RCC 7860 (cell line): ENCODE measurements at regions not wholly inside any gene's neighbourhood (a gene's known extent, or its start where the extent isn't known, plus 50 kb on each side); places are given as distances from the start of the nearest gene placed in this dataset.

Experiments
- DNase-seq: peaks from one replicate; pipeline ENCODE4 v3.0.0-alpha.2; 2015; ENCODE audit warnings: low spot score
- FAIRE-seq: peaks from 2 replicates; lab custom pipeline; 2012; peaks lifted over from hg19 to GRCh38; lab: Jason Lieb, UNC

- DNase-seq (no peak), FAIRE-seq (no peak)
Measured at GRCh38 chr13:59176775-59177174, 987.0 kb downstream of the DIAPH3 start.

GRCh38 chr13:59178344-59178743 is 985.4 kb downstream of the DIAPH3 start:
- FAIRE-seq (no peak), DNase-seq (no peak)

DNA sequence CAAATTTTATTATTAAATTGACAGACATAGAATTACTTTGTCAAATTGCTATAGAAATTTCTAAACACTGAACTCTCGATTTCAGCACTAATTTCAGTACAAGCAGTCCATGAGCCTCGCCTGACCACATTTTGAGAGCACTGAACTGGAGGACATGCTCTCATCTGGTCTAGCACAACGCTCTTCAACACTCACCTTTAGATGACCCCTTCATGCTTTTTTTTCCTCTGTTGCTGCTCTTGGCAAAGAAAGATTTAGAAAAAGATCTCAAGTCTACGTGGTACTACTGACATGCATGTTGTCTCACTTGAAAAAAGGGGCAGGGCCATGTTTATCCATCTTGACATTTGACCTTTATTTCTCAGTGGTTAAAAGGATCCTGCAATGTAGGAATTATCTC is 981.5 kb downstream of the DIAPH3 start:
- DNase-seq (no peak), FAIRE-seq (no peak)

- no peak for FAIRE-seq
- DNase-seq = no peak
Measured at GRCh38 chr13:59197397-59197796, 966.3 kb downstream of the DIAPH3 start.

DNA sequence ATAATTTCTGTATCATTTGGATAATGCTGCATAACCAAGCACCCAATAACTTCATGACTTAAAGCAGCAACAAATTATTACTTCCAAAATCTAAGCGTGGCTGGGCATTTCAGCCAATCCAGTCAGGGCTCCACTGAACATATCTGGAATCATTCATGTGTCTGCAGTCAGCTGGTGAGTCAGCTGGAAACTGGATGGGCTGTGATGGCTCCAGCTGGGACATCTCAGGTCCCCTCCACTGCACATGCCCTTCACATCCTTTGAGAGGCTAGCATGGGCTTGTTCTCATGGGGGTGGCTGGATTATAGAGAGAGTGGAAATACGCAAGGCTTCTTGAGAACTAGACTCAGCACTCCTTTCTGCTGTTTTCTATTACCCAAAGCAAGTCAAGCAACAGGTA is 961.9 kb downstream of the DIAPH3 start:
- DNase-seq = no peak
- no peak for FAIRE-seq

- DNase-seq = no peak
- no peak for FAIRE-seq
Measured at GRCh38 chr13:59203855-59204254, 959.9 kb downstream of the DIAPH3 start.

DNA sequence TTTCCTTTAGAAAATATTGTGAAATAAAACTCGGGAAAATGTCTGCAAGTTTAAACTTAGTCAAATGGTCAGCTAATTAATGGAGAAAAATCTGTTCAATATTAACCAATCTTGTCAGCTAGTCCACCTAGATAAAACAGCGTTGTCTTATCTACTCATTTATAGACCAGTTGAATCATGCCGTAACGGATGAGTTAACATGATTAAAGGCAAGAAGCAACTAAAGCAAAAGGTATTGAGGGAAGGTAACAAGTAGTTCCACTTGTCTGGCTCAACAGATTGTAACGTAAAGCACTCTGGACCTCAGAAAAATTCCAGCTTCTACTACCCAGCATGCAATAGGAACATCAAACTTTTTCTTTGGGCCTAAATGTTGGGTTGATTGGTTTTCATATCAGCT is 958.2 kb downstream of the DIAPH3 start:
- FAIRE-seq = no peak

GRCh38 chr13:59208405-59209195 is 955.1 kb downstream of the DIAPH3 start:
- no peak for FAIRE-seq
- no peak for DNase-seq

More for the DNA sequence above, 958.2 kb downstream of the DIAPH3 start:
- no peak for DNase-seq

- FAIRE-seq (no peak), DNase-seq (no peak)
Measured at GRCh38 chr13:59210543-59210942, 953.2 kb downstream of the DIAPH3 start.

- no peak for DNase-seq
- no peak for FAIRE-seq
Measured at GRCh38 chr13:59211606-59212005, 952.1 kb downstream of the DIAPH3 start.

DNA sequence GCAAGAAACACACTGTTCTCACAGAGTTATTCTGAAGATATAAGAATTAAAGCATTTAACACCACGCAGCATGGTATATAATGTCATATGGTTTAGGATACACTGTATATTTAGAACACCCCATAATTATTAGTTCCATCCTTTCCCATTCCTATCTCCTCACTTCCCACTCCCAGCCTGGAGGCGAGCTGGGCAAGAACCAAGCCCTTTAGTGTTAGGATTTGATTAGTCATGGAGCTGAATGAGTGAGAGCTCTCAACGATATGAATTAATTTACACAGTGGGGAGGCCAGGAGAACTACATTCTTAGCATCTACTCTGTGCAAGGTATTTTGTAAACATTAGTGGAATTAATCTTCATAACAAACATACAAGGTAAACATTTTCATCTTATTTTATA is 934.3 kb downstream of the DIAPH3 start:
- DNase-seq = no peak
- FAIRE-seq = no peak

DNA sequence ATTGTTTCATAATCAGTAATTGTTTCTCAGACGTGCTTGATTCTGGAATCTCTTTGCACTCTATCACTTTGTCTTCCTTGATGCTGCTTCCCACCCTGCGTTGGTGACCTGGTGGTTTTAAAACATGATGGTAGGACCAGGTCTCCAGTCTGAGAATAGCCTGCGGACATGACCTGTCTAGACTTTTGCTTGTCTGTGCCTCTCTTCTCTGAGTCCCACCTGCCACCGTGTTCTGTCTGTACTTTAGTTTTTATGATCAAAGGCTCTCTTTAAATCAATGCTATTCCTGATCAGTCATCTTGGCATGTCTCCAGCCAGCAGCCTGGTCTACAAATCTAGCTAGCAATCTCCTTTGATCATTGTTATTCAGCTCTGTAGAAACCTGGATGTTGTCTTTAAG is 933.9 kb downstream of the DIAPH3 start:
- no peak for FAIRE-seq

DNA sequence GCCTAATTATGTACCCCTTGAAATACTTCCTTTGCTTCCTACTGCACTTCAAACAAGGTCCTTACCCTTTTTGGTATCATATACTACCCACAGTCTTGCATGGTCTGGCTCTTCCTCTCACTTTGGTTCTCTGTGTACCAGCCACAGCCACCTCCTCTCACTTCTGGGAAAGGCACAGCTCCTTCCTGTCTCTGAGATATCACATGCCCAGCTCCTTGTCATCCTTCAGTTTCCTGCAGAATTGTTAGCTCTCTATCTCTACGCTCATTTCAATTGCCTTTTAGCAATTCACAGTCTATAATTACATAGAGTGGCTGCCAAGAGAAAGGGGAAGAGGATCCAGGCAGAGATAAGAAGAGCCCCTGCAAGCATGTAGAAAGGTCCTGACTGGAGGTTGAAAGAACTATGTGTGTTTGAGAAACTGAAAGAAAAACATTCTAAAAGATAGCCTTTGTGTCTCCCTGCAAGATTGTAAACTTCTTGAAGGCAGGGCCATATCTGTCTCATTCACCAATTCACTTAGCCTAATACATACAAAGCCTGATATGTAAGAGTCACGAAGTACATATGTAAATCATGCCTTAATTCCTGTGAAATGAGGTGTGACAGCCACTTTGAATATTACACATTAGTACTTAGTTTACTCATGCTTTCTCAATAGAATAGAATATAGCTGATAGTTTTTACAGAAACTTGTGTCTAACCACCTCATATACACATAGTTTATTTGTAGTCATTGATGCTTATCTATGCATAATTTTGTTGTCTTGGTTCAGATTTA is 933.1 kb downstream of the DIAPH3 start:
- DNase-seq (no peak), FAIRE-seq (no peak)

More for the DNA sequence above, 933.9 kb downstream of the DIAPH3 start:
- DNase-seq = no peak

DNA sequence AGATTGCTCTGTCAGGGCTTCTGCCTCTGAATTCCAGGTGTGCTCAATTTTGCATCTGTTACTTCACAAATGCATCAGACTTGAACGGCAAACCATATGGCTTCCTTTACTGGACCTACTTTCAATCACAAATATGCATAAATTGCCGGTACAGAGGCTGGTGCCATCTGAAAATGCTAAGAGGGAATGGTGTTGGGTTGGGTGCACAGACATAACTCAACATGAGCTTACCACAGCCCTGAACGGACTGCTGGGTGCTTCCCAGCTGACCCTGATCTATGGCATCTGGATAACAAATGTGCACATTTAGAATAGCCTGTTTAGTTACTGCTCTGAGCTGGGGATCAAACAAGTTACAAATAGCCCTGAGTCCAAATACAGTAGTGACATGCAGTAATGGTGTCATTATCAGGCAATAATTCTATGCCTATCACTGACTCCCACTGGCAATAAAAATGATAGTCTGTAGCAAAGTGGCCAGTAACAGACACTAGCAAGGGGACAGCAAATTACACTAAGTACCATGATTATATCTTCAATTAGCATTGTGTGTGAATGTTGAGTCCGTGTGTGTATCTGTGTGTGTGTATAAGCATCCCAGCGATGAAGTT is 927.3 kb downstream of the DIAPH3 start:
- no peak for DNase-seq

DNA sequence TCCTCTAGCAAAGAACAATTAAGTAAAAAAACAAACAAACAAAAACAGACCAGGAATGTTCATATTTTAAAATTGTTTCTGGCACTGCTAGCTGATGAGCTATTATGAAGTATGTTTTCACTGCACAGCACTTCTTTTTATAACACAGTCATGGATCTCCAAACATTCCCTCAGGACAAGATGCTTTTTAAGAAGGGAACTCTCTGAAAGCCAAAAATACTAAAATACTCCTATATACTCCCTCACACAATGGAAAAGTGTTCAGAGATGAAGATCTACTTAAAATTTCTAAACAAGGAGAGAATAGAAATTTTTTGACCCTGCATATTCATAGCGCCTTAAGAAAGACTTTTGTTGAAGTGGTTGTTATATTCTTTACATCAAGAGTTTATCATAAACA is 926.8 kb downstream of the DIAPH3 start:
- FAIRE-seq (no peak), DNase-seq (no peak)

More for the DNA sequence above, 927.3 kb downstream of the DIAPH3 start:
- no peak for FAIRE-seq

DNA sequence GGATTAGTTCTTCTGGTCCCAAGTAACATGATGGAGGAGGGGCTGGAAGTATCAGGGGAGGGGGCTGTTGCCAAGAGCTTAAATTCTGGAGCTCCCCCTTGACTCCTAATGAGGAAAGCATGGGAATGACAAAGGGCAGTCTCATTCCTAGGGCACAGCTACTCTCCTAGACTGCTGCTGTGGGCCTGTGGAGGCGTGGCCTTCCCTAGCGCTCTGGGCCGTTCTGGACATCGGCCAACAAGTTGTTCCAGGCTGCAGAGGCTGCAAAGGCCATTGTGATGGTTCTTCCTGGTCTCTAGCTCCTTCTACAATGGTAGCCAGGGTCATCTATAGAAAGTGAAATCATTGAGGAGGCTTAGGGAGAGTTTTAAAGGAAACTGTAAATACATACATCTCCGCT is 916.6 kb downstream of the DIAPH3 start:
- DNase-seq (no peak), FAIRE-seq (no peak)

GRCh38 chr13:59250336-59251189 is 913.2 kb downstream of the DIAPH3 start:
- FAIRE-seq (no peak), DNase-seq (no peak)

DNA sequence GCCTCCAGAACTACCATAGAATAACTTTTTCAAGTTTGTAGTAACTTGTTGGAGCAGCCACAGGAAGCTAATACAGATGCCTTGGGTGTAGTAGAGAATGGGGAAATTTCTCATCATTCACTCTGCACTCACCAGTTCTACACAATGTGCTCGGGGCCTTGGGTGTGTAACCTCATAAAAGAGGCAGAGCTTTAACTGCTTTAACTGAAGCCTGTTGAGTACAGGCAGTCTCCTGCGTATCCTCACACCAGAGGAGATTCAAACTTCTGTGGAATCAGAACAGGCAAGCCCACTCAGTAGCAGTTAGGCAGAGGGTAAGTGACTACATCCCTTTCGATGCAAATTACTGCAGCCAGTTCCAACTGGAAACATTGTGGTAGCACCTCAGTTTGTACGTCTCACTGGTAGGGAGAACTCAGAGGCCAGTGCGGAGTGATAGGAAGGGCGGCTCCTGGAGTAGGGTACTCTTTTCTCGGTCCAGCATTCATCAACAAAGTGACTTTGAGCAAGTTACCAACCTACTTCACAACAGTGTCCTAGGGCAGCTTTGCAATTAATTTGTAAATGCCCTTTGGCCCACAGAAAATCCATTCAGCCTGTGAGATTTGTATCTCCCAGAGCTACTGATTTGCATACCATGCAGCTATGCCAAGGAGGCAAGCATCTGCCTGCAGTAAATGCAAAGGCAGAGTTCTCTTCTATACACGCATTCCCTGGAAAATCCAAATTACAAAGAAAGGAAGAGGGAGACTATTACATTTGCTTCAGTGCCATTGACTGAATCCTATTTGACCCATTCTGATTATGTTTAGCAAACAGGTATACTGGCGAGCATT is 904.3 kb downstream of the DIAPH3 start:
- FAIRE-seq = no peak
- DNase-seq = no peak

DNA sequence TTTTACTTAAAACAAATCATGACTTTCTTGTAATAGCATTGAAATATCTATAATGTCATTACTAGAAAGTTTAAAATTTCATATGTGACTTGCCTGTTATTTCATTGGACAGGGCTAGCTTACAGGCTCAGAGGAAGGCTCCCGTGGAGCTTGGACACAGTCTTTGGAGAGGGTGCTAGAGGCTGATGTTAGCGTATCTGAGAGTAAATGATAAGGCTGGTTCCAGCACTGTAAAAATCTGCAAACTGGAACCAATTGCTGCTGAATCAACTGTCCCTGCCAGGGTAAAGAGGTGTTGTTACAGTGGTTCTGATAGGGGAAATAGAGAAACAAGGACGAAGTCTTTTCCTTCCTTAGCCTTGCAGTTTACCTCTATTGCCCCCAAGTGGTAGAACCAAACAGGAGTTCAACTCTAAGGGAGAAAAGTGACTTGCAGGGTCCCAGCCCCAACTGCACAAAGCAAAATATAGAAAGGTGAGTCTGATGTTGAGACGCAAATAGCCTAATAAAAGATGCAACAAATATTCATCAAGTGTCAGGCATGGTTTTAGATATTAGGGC is 901.7 kb downstream of the DIAPH3 start:
- FAIRE-seq = no peak

GRCh38 chr13:59263531-59263930 is 900.2 kb downstream of the DIAPH3 start:
- FAIRE-seq (no peak), DNase-seq (no peak)

More for the DNA sequence above, 901.7 kb downstream of the DIAPH3 start:
- DNase-seq = no peak
